ENCODE measurements at regions not wholly inside any gene's neighbourhood (a gene's known extent, or its start where the extent isn't known, plus 50 kb on each side); places are given as distances from the start of the nearest gene placed in this dataset.

DNA sequence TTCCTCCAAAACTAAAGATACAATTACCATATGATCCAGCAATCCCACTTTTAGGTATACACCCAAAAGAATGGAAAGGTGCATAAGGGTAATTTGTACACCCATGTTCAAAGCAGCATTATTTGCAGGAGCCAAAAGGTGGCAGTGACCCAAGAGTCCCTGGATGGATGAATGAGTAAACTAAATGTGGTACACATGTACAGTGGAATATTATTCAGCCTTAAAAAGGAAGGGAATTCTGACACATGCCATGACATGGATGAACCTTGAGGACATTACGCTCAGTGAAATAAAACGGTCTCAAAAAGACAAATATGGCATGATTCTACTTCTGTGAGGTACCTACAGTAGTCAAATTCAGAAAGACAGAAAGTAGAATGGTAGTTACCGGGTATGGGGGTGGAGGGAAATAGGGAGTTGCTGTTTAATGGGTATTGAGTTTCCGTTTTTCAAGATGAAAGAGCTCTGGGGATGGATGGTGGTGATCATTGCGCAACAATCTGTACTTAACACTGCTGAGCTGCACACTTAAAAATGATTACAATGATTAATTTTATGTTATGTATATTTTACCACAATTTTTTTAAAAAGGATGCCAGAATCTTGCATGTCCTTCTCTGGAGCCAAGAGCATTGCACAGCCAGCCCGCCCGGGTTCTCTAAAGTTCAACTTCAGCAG lies 518.9 kb upstream of the JARID2 start:
- H3K27me3 Mint-ChIP-seq (ENCODE audit: low read depth) = peaks cover 4% of the 10 kb centered on the region; the same call in 1 of the 2 replicates
- peaks cover 3% of the 10 kb centered on the region; the same call in 1 of the 2 replicates for H3K36me3 Mint-ChIP-seq
- ChIA-PET POLR2A (no interaction called here), CTCF (no interaction called here)
- no peak for ATAC-seq
- peaks cover 29% of the 10 kb centered on the region for H3K9me3 Mint-ChIP-seq
- TF ChIP-seq, protein P1, sequence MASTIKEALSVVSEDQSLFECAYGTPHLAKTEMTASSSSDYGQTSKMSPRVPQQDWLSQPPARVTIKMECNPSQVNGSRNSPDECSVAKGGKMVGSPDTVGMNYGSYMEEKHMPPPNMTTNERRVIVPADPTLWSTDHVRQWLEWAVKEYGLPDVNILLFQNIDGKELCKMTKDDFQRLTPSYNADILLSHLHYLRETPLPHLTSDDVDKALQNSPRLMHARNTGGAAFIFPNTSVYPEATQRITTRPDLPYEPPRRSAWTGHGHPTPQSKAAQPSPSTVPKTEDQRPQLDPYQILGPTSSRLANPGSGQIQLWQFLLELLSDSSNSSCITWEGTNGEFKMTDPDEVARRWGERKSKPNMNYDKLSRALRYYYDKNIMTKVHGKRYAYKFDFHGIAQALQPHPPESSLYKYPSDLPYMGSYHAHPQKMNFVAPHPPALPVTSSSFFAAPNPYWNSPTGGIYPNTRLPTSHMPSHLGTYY (CRISPR knock-in tag; IDR thresholded peaks at IDR 0.05) = no peak
- TF ChIP-seq NR2C2 (CRISPR knock-in tag; IDR thresholded peaks at IDR 0.05) (no peak), ZBTB21 (CRISPR knock-in tag; IDR thresholded peaks at IDR 0.05; ENCODE audit: borderline replicate concordance) (no peak), ZNF416 (CRISPR knock-in tag; IDR thresholded peaks at IDR 0.05) (no peak)
- no peak for DNase-seq (ENCODE audit: low spot score)
- H3K27ac Mint-ChIP-seq = no peak overlapping the region
- H3K4me1 Mint-ChIP-seq = peaks cover 32% of the 10 kb centered on the region
- no peak overlapping the region for H3K4me3 Mint-ChIP-seq

DNA sequence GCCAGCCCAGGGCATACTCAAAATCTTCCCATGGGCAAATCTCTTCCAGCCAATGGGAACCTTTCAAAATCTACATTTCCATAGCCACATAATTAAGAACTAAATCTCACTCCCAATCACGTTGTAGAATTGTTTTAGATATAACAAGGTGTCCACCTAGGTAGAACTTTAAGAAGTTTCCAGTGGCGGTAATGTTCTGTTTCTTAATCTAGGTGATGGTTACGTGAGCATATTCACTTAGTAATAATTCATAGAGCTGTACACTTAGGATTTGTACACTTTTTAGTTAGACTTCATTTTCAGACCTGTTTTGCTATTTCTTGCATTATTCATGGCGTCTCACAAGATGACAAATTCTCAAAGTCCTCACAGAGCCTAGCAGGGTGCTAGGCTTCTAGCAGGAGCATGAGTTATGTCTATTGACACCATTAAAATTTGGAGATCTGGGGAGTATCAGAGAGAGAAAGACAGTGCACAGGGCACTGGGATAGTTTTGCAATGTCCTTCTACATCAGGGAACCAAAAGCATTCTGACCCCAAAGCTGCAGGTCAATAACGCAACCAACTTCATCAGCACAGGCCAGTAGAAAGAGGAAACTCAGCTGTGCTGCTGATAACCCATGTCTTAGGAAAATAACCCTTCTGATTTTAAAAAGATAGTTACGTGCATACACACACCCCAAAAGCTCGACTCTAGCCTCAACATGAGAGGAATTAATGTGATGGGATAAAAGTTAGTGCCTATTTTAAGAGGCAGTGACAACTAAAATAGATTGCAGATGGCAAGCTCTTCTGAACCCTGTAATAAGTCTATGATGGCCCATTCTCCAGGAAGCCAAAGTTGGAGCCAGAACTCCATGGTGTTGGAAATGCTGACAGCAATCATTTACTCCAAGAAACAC lies 518.1 kb upstream of the JARID2 start:
- H3K36me3 Mint-ChIP-seq = peaks cover 3% of the 10 kb centered on the region; the same call in 1 of the 2 replicates
- peaks cover 40% of the 10 kb centered on the region for H3K4me1 Mint-ChIP-seq
- no peak for DNase-seq (ENCODE audit: low spot score)
- ATAC-seq = no peak
- ChIA-PET POLR2A (no interaction called here), CTCF (no interaction called here)
- TF ChIP-seq SMAD4 (CRISPR knock-in tag; IDR thresholded peaks at IDR 0.05) (no peak), CREB1 (CRISPR knock-in tag; IDR thresholded peaks at IDR 0.05) (no peak), ZNF423 (CRISPR knock-in tag; IDR thresholded peaks at IDR 0.05) (no peak), TEAD4 (CRISPR knock-in tag; IDR thresholded peaks at IDR 0.05) (no peak), CBFB (CRISPR knock-in tag; IDR thresholded peaks at IDR 0.05; ENCODE audit: low read depth) (no peak)
- TF ChIP-seq, protein P2, sequence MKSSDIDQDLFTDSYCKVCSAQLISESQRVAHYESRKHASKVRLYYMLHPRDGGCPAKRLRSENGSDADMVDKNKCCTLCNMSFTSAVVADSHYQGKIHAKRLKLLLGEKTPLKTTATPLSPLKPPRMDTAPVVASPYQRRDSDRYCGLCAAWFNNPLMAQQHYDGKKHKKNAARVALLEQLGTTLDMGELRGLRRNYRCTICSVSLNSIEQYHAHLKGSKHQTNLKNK (CRISPR knock-in tag; IDR thresholded peaks at IDR 0.05) = no peak
- TF ChIP-seq, protein P3, sequence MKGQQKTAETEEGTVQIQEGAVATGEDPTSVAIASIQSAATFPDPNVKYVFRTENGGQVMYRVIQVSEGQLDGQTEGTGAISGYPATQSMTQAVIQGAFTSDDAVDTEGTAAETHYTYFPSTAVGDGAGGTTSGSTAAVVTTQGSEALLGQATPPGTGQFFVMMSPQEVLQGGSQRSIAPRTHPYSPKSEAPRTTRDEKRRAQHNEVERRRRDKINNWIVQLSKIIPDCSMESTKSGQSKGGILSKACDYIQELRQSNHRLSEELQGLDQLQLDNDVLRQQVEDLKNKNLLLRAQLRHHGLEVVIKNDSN (CRISPR knock-in tag; IDR thresholded peaks at IDR 0.05) = no peak
- H3K27ac Mint-ChIP-seq = no peak overlapping the region
- H3K9me3 Mint-ChIP-seq = peaks cover 29% of the 10 kb centered on the region
- peaks cover 4% of the 10 kb centered on the region; the same call in 1 of the 2 replicates for H3K27me3 Mint-ChIP-seq (ENCODE audit: low read depth)
- H3K4me3 Mint-ChIP-seq = no peak overlapping the region

DNA sequence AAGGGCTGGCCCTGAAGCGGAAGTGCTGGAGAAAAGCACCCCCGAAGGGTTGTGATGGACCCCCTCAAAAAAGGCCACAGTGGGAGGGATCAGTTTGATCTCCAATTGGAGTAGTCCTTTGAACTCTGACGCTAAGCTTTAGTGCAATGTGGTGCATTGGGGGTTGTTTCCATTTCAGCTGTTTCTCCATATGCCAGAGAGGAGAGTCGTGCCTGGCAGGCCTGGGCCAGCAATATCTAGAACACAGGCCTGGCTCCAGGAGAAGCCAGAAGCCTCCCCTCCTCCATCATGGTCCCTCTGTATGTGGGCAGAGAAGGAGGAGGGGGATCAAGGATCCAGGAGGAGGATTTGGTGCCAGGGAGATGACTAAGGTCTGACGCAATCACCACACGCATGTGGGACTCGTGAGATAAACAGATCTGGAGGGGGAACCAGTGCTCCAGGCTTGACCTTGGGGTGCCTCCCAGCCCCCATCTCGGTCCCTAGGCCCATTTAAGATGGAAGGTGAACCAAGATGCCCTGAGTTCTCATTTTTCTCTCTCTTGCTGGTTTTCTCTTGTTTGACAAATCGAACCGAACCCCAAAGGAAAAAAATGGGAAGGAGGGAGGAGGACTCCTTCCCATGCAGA lies 517.4 kb upstream of the JARID2 start:
- ChIA-PET CTCF (interaction anchor here (1.0 kb wide), 1 partner anchor 18 kb away, joined by 4 read pairs; no protein-coding TSS in a partner anchor), POLR2A (interaction anchor here (0.5 kb wide), 1 partner anchor 205 kb away, joined by 4 read pairs; no protein-coding TSS in a partner anchor)
- Mint-ChIP-seq H3K36me3 (peaks cover 3% of the 10 kb centered on the region; the same call in 1 of the 2 replicates), H3K9me3 (peaks cover 27% of the 10 kb centered on the region), H3K4me3 (no peak overlapping the region), H3K27me3 (ENCODE audit: low read depth) (peaks cover 4% of the 10 kb centered on the region; the same call in 1 of the 2 replicates), H3K27ac (no peak overlapping the region), H3K4me1 (peaks cover 47% of the 10 kb centered on the region)
- DNase-seq (ENCODE audit: low spot score) = no peak
- TF ChIP-seq, protein P4, sequence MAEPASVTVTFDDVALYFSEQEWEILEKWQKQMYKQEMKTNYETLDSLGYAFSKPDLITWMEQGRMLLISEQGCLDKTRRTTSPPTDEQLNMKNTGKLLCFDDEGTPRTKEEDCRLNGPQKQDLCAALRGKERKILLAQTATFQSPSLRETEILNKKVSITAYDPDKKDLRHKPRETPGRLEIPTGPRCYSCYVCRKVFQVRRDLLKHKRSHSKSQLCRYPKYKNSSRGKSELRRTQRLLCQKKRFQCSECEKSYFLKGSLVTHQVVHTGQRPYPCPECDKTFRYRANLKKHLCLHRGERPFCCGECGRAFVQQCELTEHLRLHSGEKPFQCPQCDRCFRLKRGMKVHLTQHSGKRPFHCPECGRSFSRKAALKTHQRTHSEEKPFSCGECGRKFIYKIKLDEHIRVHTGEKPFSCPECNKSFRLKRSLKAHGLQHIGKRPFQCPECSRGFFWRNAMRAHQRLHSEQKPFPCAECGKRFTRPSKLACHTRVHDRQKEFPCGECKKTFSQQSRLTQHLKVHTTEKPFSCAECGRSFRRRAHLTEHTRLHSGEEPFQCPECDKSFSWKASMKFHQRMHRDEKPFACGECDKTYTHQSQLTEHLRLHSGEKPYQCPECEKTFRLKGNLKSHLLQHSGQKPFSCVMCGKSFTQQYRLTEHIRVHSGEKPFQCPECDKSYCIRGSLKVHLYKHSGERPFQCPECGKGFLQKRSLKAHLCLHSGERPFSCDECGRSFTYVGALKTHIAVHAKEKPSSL (CRISPR knock-in tag; conservative IDR thresholded peaks at IDR 0.05) = no peak
- peak; percentile 40; the same call in 1 of the 2 replicates for TF ChIP-seq ZNF263 (CRISPR knock-in tag; IDR thresholded peaks at IDR 0.05; ENCODE audit: low read depth)
- ATAC-seq = no peak
